SH-SY5Y (cell line): ENCODE measurements at regions not wholly inside any gene's neighbourhood (a gene's known extent, or its start where the extent isn't known, plus 50 kb on each side); places are given as distances from the start of the nearest gene placed in this dataset.

Experiments used
- GATA2 ChIP-seq: IDR thresholded peaks from 2 replicates; pipeline ENCODE4 v1.6.1; 2011; ENCODE audit warnings: mild to moderate bottlenecking, low read depth, low read length
- GATA3 ChIP-seq: IDR thresholded peaks from 2 replicates; pipeline ENCODE4 v1.6.1; 2011; ENCODE audit warnings: low read depth, mild to moderate bottlenecking, low read length, moderate library complexity

DNA sequence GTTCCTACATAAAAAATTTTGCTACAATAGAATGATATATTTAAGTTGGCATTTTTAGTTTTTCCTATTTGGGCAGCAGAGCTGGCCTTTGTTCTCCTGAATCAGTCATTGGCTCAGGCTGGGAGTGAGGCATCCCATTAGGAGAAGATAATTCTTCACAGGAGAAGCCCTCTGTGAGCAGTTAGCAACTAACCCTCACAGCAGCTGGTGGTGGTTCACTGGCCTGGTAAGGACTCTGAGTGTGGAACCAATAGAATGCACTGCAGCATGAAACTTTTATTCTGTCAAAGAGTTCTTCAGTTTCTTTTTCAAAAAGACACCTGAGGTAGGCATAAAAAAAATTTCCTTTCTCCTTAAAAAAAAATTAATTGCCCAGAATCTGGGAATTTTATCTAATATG, 562.6 kb downstream of the ZNF385D start:
- no peak for TF ChIP-seq GATA2
- no peak for TF ChIP-seq GATA3

DNA sequence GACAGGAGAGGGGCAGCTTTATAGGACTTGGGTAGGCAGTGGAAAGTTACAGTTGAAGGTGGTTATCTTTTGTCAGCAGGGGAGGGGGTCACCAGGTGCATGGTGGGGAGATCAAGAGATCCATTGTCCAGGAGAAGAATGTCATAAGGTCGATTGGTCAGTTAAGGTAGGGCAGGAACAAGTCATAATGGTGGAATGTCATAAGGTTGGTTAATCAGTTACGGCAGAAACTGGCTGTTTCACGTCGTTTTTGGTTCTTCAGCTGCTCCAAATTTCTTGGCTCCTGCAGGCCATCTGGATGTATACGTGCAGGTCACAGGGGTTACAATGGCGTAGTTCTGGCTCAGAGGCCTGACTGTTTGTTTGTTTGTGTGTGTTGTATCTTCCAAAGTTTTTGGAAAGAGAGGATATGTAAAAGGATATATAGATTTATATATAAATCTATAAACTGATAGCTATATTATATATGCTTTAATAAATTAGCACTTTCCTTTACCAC, 565.1 kb downstream of the ZNF385D start:
- TF ChIP-seq GATA2 (no peak), GATA3 (no peak)

GRCh38 chr3:21174461-21174860, 576.5 kb downstream of the ZNF385D start:
- no peak for TF ChIP-seq GATA2
- no peak for TF ChIP-seq GATA3

DNA sequence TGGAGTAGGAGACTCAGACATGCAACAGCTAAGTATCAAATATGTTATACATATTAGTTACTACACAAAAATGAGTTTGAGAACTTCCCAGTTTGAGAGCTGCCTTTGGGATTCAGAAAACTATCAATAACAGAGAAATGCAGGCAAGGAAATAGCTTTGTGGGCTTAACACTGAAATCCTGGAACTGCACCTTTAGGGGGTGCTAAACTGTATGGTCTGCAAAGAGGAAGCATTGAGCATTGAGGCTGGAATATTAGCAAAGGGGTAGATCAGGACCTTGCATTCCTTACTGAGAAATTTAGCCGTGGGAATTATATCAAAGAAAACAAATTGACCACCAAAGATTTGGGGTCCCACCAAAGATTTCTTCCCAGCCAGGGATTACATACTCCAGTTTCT, 580.0 kb downstream of the ZNF385D start:
- no peak for TF ChIP-seq GATA3
- TF ChIP-seq GATA2: no peak

DNA sequence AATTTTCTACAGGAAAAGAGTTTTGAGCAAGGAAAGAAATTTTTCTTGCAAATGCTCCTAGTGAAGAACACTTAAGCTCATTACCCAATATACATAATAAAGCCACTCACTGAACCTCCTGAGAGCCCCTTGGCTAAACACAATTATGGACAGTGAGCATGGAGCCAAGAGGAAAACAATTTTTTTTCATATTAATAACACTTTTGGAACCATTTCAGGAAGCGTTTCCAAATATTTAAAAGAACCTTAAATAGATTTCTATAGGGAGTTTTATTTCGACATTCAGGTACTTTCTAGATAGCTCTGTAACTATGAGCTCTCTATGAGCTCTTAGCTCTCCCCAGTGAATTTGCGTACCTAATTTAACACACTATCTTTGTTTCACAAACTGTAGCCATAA, 581.1 kb downstream of the ZNF385D start:
- no peak for TF ChIP-seq GATA2
- no peak for TF ChIP-seq GATA3

DNA sequence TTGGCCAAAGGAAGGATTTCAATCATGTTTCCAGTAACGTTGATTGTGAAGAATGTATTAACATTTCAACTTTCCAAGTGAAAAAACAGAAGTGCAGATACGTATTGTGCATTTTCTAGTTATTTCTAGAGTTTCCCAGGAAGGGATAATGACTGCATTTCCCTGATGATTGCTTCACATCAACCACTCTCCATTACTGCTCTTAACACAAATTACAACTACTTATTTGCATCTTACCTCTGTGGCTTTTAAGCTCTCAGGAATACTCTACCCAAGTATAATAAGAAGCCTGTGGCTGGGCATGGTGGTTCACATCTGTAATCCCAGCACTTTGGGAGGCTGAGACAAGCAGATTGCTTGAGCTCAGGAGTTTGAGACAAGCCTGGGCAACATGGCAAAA, 582.5 kb downstream of the ZNF385D start:
- no peak for TF ChIP-seq GATA3
- TF ChIP-seq GATA2: no peak

DNA sequence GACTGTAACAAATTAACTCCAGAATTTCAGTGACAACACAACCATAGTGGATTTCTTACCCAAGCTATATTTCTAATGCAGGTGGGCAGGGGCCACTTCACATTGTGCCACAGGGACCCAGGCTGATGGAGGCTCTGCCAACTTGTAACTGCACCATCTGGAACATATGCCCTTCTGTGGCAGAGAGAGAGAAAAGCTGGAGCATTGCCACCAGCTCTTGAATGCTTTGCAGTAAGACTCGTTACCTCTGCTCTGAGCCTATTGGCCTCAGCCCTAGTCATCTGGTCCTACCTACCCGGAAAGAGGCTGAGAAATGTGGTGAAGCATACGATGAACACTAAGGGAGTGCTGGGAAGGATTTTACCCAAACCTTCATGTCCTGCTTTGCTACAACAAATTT, 587.1 kb downstream of the ZNF385D start:
- no peak for TF ChIP-seq GATA3

DNA sequence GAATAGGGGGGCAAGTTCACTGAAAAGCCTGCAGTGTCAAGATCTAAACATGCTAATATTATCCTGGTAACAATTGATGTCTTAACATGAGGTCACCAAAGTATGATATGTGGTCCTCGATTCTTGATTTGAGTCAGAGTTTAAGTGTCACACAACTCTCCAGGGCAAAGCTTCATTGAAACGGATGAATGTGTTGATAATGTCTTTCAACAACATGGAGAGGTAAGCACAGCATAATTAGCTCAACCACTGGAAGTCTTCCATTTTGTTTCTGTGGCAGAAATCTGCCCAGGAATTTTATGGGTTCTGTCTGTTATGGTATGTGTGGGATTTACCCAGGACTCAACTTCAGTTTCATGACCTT, 591.5 kb downstream of the ZNF385D start:
- TF ChIP-seq GATA2 (no peak), GATA3 (no peak)

DNA sequence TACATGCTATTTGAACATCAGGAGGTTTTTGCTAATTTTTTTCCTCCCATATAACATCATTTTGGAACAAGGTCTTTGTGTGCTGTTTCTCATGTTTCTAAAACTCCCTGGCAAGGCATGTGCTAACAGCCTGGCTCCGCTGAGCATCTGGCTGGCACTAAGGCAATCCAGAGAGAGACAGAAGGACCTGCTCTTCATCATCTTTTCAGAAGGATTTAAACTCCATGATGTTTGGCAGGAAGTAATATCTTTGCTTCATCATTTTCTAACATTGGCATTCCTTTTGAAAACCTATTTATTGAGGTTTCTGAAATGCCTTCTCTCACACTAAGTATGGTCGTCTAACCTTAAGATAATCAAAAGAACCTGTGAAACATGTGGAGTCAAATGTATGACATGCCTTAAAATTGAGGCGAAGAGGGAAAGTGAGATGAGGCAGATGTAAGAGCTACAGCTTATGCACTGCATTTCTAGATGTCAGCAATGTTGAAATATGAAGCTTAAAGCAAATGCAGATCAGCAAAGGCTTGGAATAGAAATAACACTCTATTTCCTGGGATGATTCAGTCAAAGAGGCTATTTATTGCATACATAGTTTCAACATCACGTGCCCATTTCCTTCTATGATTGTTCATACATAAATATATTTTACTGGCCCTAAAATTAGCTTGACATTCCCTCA, 592.0 kb downstream of the ZNF385D start:
- no peak for TF ChIP-seq GATA3
- TF ChIP-seq GATA2: no peak

- TF ChIP-seq GATA2 (no peak), GATA3 (no peak)
Observed at GRCh38 chr3:21154911-21155310, 596.1 kb downstream of the ZNF385D start.

GRCh38 chr3:21152555-21152954, 598.5 kb downstream of the ZNF385D start:
- no peak for TF ChIP-seq GATA2
- no peak for TF ChIP-seq GATA3

- TF ChIP-seq GATA3 (no peak), GATA2 (no peak)
Observed at GRCh38 chr3:21142949-21143348, 608.1 kb downstream of the ZNF385D start.

GRCh38 chr3:21142031-21142430, 609.0 kb downstream of the ZNF385D start:
- TF ChIP-seq GATA2 (no peak), GATA3 (no peak)

- no peak for TF ChIP-seq GATA3
- no peak for TF ChIP-seq GATA2
Observed at GRCh38 chr3:21140785-21141184, 610.2 kb downstream of the ZNF385D start.

DNA sequence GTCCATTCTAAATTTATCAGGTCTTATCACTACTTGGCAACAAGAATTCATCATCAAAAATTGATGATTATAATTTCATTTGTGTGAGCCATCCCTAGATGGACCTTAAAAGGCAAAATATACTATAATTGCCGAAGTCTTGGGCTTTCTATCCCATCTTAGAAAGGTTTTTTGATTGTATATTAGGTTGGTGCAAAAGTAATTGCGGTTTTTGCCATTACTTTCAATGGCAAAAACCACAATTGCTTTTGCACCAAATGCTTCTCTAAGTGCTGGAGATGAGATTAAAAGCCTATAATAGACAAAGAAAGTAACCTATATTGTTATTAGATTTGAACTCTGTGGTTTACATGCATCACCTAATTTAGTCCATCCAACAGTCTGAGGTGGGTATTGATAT, 612.9 kb downstream of the ZNF385D start:
- TF ChIP-seq GATA3 (no peak), GATA2 (no peak)

- TF ChIP-seq GATA3 (no peak), GATA2 (no peak)
Observed at GRCh38 chr3:21132896-21133295, 618.1 kb downstream of the ZNF385D start.
